HCT116 (cell line): ENCODE measurements at regions not wholly inside any gene's neighbourhood (a gene's known extent, or its start where the extent isn't known, plus 50 kb on each side); places are given as distances from the start of the nearest gene placed in this dataset.

Experiments
- ATAC-seq: fragments of 200-7000 bp; cut with Tn5 transposase; 2 replicates; pipeline ENCODE4 v1.9.1; 2020; ENCODE audit warnings: mild to moderate bottlenecking, moderate library complexity
- BruUV-seq: library from RNA; stranded (reverse); fragments of 400-500 nt; replicated peaks from 2 replicates; lab custom pipeline; 2021; lab: Mats Ljungman, UMichigan
- CTCF ChIA-PET: fragments of 300-600 bp; sonication (Branson Sonifier 250); formaldehyde crosslinking; loops from one replicate; lab custom pipeline; 2021; ENCODE audit warnings: antibody characterized with exemption; lab: Charles Lee
- POLR2A ChIA-PET: fragments of 300-600, 350-600 bp; sonication (Branson Sonifier 250); formaldehyde crosslinking; loops from one replicate; lab custom pipeline; 2021; ENCODE audit warnings: antibody characterized with exemption; lab: Charles Lee
- RAD21 ChIA-PET, 2 experiments: fragments of 300-600 bp; sonication (Branson Sonifier 250); formaldehyde crosslinking; loops; one replicate each; lab custom pipeline; 2023; ENCODE audit warnings: low total read pairs in 2 of 2; ENCODE audit not compliant: uncharacterized antibody in 2 of 2, unreplicated experiment in 2 of 2, low non-redundant PET in 1 of 2; lab: Charles Lee
- DNase-seq: peaks from one replicate; pipeline ENCODE4 v3.0.0-alpha.2; 2010; ENCODE audit warnings: low read depth, low spot score
- H2AFZ ChIP-seq: fragments of 200-600 bp; shearing (Covaris generic), sonication (generic); 2 replicates; pipeline ENCODE4 v1.6.1; 2017; ENCODE audit warnings: low read depth, mixed run types, mixed read lengths, antibody characterized with exemption, low read length; ENCODE audit not compliant: poor library complexity, severe bottlenecking
- H3K27ac ChIP-seq: 2 replicates; pipeline ENCODE4 v1.5.1; 2012; ENCODE audit warnings: low read depth, low read length
- H3K27me3 ChIP-seq: fragments of 200-600 bp; sonication (generic); 2 replicates; pipeline ENCODE4 v1.6.1; 2016; ENCODE audit warnings: mixed run types, low read length, mixed read lengths; ENCODE audit not compliant: insufficient read depth
- H3K36me3 ChIP-seq, 2 experiments: fragments of 200-500 bp in 1 of 2; fragments of 200-600 bp in 1 of 2; sonication (Bioruptor generic) in 1 of 2; sonication (generic) in 1 of 2; 2 replicates each; pipeline versions ENCODE4 v1.5.1 to v1.6.1; 2014 to 2016; ENCODE audit warnings: low read length in 2 of 2, inconsistent platforms in 1 of 2, mixed read lengths in 1 of 2, mixed run types in 1 of 2; ENCODE audit not compliant: insufficient read depth in 2 of 2, control insufficient read depth in 1 of 2
- H3K4me1 ChIP-seq, 2 experiments: fragments of 200-600 bp in 1 of 2; sonication (generic) in 1 of 2; 2 replicates each; pipeline versions ENCODE4 v1.5.1 to v1.6.1; 2012 to 2017; ENCODE audit warnings: low read length in 2 of 2, inconsistent platforms in 1 of 2, mild to moderate bottlenecking in 1 of 2, mixed read lengths in 1 of 2, mixed run types in 1 of 2, moderate library complexity in 1 of 2; ENCODE audit not compliant: insufficient read depth in 2 of 2, control insufficient read depth in 1 of 2
- H3K4me2 ChIP-seq: fragments of 200-600 bp; sonication (generic); 2 replicates; pipeline ENCODE4 v1.6.1; 2017; ENCODE audit warnings: mixed run types, low read length, mixed read lengths
- H3K4me3 ChIP-seq, 2 experiments: fragments of 200-600 bp in 1 of 2; sonication (generic) in 1 of 2; replicated peaks in 1 of 2; 2 replicates each; pipeline ENCODE4 v1.5.1; 2011 to 2016; ENCODE audit warnings: low read length in 2 of 2, control low read depth in 1 of 2, low read depth in 1 of 2, mild to moderate bottlenecking in 1 of 2, mixed read lengths in 1 of 2, mixed run types in 1 of 2
- H3K79me2 ChIP-seq: fragments of 200-600 bp; sonication (generic); 2 replicates; pipeline ENCODE4 v1.6.1; 2017; ENCODE audit warnings: mild to moderate bottlenecking, mixed run types, low read length, moderate library complexity, mixed read lengths; ENCODE audit not compliant: insufficient read depth
- H3K9ac ChIP-seq: fragments of 200-600 bp; sonication (generic); 2 replicates; pipeline ENCODE4 v1.6.1; 2016; ENCODE audit warnings: low read length, mixed read lengths
- H3K9me2 ChIP-seq: fragments of 200-600 bp; sonication (generic), shearing (Covaris generic); 2 replicates; pipeline ENCODE4 v1.6.1; 2017; ENCODE audit warnings: mixed run types, mild to moderate bottlenecking, moderate library complexity; ENCODE audit not compliant: insufficient read depth
- H3K9me3 ChIP-seq, 2 experiments: fragments of 200-500 bp in 1 of 2; fragments of 200-600 bp in 1 of 2; sonication (Bioruptor generic) in 1 of 2; sonication (generic) in 1 of 2; 2 replicates each; pipeline ENCODE4 v1.6.1; 2014 to 2017; ENCODE audit warnings: low read length in 2 of 2, mixed read lengths in 2 of 2, inconsistent platforms in 1 of 2, low read depth in 1 of 2, mild to moderate bottlenecking in 1 of 2, mixed run types in 1 of 2, moderate library complexity in 1 of 2; ENCODE audit not compliant: control insufficient read depth in 1 of 2, insufficient read depth in 1 of 2
- H4K20me1 ChIP-seq: fragments of 200-600 bp; sonication (generic), shearing (Covaris generic); 2 replicates; pipeline ENCODE4 v1.6.1; 2017; ENCODE audit warnings: mixed run types, mild to moderate bottlenecking, moderate library complexity; ENCODE audit not compliant: insufficient read depth
- CEBPB ChIP-seq: IDR thresholded peaks from 2 replicates; pipeline ENCODE4 v1.6.1; 2012; ENCODE audit warnings: low read depth
- ELF1 ChIP-seq: IDR thresholded peaks from 2 replicates; pipeline ENCODE4 v1.6.1; 2012; ENCODE audit warnings: low read depth, borderline replicate concordance
- EZH2 ChIP-seq: fragments of 200-600 bp; sonication (generic); IDR thresholded peaks from 2 replicates; pipeline ENCODE4 v1.6.1; 2017; ENCODE audit warnings: antibody characterized with exemption, mixed run types
- FOSL1 ChIP-seq: IDR thresholded peaks from 2 replicates; pipeline ENCODE4 v1.6.1; 2012; ENCODE audit warnings: low read depth
- JUND ChIP-seq: IDR thresholded peaks from 2 replicates; pipeline ENCODE4 v1.6.1; 2012
- POLR2A ChIP-seq: IDR thresholded peaks from 2 replicates; pipeline ENCODE4 v1.7.0; 2011; ENCODE audit warnings: borderline replicate concordance; ENCODE audit not compliant: insufficient read depth, insufficient read length; ENCODE audit errors: extremely low read depth
- RAD21 ChIP-seq: IDR thresholded peaks from 2 replicates; pipeline ENCODE4 v1.6.1; 2012; ENCODE audit warnings: low read depth, mild to moderate bottlenecking
- SRF ChIP-seq: IDR thresholded peaks from 2 replicates; pipeline ENCODE4 v1.6.1; 2012; ENCODE audit warnings: low read depth
- ZNF274 ChIP-seq: fragments of 200-500 bp; sonication (Bioruptor generic); IDR thresholded peaks from 2 replicates; pipeline ENCODE4 v1.6.1; 2014; ENCODE audit warnings: mild to moderate bottlenecking, low read depth, low read length, inconsistent platforms
- intact Hi-C: fragments of 100-400 bp; cut with micrococcal nuclease; formaldehyde crosslinking; loops from 2 replicates; pipeline ENCODE4 v1.10.0; 2022
- TF ChIP-seq, protein P1 (sequence below): IDR thresholded peaks from 2 replicates; pipeline ENCODE4 v1.6.1; 2011; ENCODE audit warnings: mild to moderate bottlenecking, low read length, moderate library complexity; ENCODE audit not compliant: insufficient replicate concordance; ENCODE audit errors: extremely low read depth
- TF ChIP-seq, protein P2 (sequence below), 3 experiments: fragments of 200-600 bp in 1 of 3; sonication (generic) in 1 of 3; IDR thresholded peaks in 2 of 3; conservative IDR thresholded peaks in 1 of 3; 2 replicates each; pipeline ENCODE4 v1.5.1; 2012 to 2017; ENCODE audit warnings: low read depth in 2 of 3, low read length in 2 of 3, antibody characterized with exemption in 1 of 3, borderline replicate concordance in 1 of 3, control low read depth in 1 of 3, mild to moderate bottlenecking in 1 of 3, mixed read lengths in 1 of 3, mixed run types in 1 of 3, moderate library complexity in 1 of 3; ENCODE audit not compliant: insufficient read depth in 1 of 3
- TF ChIP-seq, protein P3 (sequence below): IDR thresholded peaks from 2 replicates; pipeline ENCODE4 v1.6.1; 2012; ENCODE audit warnings: low read depth
- TF ChIP-seq, protein P4 (sequence below): IDR thresholded peaks from 2 replicates; pipeline ENCODE4 v1.6.1; 2012

DNA sequence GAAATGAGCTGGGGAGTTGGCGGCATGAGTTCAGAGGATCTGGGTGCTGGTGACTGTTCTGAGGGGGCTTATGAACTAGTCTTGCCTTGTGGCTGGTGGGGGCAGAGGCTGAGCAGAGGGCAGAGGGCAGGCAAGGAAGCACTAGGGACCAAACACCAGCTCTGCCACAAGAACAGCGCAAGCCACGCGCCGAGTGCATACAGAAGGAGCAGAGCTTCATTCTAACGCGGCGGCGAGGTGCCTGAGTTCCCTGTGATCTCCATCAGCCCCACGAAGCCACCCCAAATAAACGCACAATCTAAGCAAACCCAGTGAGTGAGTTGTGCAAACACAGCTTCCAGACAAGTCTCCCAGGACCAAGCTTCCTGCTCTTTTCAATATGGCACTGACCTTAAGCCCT, 110.6 kb upstream of the ALDH1B1 start:
- BruUV-seq: no TSS peak
- POLR2A ChIA-PET: no interaction called here
- Histone ChIP-seq H3K4me2 (no peak overlapping the region), H3K4me1 (peaks cover 0 to 7% of the 10 kb centered on the region in 2 experiments; a peak in 1 of 4 replicates), H3K9me3 (no peaks in the 10 kb centered on the region), H3K4me3 (no peak overlapping the region), H3K9me2 (no peaks in the 10 kb centered on the region), H3K9ac (no peak overlapping the region), H3K36me3 (no peaks in the 10 kb centered on the region), H3K79me2 (no peaks in the 10 kb centered on the region)
- CTCF ChIA-PET: no interaction called here
- intact Hi-C loops: no loop called here
- ATAC-seq: no peak
- RAD21 ChIA-PET: no interaction called here
- TF ChIP-seq CEBPB (no peak), RAD21 (no peak), SRF (no peak), ZNF274 (no peak), FOSL1 (no peak), JUND (no peak), POLR2A (no peak), EZH2 (no peak), ELF1 (no peak)
- TF ChIP-seq, protein P1, sequence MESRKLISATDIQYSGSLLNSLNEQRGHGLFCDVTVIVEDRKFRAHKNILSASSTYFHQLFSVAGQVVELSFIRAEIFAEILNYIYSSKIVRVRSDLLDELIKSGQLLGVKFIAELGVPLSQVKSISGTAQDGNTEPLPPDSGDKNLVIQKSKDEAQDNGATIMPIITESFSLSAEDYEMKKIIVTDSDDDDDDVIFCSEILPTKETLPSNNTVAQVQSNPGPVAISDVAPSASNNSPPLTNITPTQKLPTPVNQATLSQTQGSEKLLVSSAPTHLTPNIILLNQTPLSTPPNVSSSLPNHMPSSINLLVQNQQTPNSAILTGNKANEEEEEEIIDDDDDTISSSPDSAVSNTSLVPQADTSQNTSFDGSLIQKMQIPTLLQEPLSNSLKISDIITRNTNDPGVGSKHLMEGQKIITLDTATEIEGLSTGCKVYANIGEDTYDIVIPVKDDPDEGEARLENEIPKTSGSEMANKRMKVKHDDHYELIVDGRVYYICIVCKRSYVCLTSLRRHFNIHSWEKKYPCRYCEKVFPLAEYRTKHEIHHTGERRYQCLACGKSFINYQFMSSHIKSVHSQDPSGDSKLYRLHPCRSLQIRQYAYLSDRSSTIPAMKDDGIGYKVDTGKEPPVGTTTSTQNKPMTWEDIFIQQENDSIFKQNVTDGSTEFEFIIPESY: no peak
- TF ChIP-seq, protein P2, sequence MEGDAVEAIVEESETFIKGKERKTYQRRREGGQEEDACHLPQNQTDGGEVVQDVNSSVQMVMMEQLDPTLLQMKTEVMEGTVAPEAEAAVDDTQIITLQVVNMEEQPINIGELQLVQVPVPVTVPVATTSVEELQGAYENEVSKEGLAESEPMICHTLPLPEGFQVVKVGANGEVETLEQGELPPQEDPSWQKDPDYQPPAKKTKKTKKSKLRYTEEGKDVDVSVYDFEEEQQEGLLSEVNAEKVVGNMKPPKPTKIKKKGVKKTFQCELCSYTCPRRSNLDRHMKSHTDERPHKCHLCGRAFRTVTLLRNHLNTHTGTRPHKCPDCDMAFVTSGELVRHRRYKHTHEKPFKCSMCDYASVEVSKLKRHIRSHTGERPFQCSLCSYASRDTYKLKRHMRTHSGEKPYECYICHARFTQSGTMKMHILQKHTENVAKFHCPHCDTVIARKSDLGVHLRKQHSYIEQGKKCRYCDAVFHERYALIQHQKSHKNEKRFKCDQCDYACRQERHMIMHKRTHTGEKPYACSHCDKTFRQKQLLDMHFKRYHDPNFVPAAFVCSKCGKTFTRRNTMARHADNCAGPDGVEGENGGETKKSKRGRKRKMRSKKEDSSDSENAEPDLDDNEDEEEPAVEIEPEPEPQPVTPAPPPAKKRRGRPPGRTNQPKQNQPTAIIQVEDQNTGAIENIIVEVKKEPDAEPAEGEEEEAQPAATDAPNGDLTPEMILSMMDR (IDR thresholded peaks at IDR 0.05 in 2 of 3, conservative IDR thresholded peaks at IDR 0.05 in 1 of 3; ENCODE audit: borderline replicate concordance in 1 of 3, insufficient read depth in 1 of 3, low read depth in 2 of 3, low read length in 2 of 3): no peak
- TF ChIP-seq, protein P3, sequence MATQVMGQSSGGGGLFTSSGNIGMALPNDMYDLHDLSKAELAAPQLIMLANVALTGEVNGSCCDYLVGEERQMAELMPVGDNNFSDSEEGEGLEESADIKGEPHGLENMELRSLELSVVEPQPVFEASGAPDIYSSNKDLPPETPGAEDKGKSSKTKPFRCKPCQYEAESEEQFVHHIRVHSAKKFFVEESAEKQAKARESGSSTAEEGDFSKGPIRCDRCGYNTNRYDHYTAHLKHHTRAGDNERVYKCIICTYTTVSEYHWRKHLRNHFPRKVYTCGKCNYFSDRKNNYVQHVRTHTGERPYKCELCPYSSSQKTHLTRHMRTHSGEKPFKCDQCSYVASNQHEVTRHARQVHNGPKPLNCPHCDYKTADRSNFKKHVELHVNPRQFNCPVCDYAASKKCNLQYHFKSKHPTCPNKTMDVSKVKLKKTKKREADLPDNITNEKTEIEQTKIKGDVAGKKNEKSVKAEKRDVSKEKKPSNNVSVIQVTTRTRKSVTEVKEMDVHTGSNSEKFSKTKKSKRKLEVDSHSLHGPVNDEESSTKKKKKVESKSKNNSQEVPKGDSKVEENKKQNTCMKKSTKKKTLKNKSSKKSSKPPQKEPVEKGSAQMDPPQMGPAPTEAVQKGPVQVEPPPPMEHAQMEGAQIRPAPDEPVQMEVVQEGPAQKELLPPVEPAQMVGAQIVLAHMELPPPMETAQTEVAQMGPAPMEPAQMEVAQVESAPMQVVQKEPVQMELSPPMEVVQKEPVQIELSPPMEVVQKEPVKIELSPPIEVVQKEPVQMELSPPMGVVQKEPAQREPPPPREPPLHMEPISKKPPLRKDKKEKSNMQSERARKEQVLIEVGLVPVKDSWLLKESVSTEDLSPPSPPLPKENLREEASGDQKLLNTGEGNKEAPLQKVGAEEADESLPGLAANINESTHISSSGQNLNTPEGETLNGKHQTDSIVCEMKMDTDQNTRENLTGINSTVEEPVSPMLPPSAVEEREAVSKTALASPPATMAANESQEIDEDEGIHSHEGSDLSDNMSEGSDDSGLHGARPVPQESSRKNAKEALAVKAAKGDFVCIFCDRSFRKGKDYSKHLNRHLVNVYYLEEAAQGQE: no peak
- TF ChIP-seq, protein P4, sequence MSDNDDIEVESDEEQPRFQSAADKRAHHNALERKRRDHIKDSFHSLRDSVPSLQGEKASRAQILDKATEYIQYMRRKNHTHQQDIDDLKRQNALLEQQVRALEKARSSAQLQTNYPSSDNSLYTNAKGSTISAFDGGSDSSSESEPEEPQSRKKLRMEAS: no peak
- TF ChIP-seq, all 23 proteins: peak for 0
- Histone ChIP-seq H3K27me3 (no peaks in the 10 kb centered on the region), H3K27ac (no peak overlapping the region), H4K20me1 (no peaks in the 10 kb centered on the region), H2AFZ (no peak overlapping the region)
- DNase-seq: no peak
